Activated CD8-positive, alpha-beta memory T cell treated with anti-CD3 and anti-CD28 coated beads for 1 hour (primary cell): ENCODE measurements at regions not wholly inside any gene's neighbourhood (a gene's known extent, or its start where the extent isn't known, plus 50 kb on each side); places are given as distances from the start of the nearest gene placed in this dataset.

Experiments used
- DNase-seq, 2 donors: peaks; one replicate each; pipeline ENCODE4 v3.0.0-alpha.2; 2020; ENCODE audit warnings: low read depth in 1 of 2; ENCODE audit errors: extremely low read depth in 1 of 2

DNA sequence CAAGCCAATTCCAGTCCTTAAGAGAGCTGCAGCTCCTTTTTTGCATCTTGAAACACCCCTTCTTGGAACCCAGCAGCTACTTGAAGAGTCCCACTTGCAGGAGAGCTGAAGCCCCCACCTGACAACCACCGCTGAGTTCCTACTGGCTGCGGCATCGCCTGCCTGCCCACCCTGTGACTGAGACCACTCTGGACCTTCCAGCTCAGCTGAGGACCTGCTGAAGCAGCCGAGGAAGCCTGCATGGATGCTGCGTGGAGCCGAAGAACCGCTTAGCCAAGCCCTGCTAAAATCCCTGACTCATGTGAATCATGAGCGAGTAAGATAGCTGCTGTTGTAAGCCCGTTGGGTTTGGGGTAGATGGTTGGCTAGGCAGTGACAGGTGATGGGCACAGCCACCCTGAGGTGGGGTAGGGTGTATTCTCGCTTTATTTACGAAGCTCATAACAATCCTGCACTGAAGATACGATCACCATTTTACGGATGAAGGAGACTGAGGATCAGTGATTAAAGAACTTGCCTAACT, 78.4 kb downstream of the INHBB start:
- DNase-seq = no peak

DNA sequence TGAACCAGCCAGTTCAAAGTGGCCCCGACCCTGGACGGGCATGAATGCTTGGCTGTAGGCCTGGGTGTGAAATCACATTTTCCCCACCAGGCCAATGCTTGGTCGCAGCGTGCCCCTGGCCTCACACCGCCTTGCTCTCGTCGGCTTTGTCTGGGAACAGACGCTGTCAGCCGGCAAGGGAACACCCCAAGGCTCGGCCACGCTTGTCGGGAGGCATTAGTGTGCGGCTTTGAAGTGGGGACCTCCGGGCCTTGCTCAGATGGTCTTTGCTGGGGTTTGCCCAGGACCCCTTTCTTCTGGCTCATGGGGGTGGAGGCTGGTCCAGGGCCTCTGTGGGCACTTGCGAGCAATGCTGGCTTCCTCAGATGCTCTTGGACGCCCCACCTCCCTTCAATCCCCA, 79.1 kb downstream of the INHBB start:
- DNase-seq = no peak

DNA sequence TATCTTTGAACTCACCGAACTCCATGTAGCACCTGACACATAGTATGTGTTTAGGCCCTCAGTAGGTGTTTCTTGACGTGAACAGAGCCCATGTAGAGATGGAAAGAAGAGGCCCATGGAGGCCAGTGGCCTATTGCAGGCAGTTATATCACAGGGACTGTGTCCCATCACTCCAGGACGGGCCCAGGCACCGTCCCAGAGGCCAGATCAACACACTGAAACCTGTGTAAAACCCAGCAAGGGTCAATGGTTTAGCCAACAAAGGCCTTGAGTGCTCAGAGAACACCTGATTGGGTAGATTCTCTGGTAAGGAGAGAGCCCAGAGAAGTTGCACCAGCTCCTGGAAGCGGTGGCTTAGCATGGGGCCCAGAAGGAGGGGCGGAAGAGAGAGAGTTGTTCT, 82.8 kb downstream of the INHBB start:
- no peak for DNase-seq

DNA sequence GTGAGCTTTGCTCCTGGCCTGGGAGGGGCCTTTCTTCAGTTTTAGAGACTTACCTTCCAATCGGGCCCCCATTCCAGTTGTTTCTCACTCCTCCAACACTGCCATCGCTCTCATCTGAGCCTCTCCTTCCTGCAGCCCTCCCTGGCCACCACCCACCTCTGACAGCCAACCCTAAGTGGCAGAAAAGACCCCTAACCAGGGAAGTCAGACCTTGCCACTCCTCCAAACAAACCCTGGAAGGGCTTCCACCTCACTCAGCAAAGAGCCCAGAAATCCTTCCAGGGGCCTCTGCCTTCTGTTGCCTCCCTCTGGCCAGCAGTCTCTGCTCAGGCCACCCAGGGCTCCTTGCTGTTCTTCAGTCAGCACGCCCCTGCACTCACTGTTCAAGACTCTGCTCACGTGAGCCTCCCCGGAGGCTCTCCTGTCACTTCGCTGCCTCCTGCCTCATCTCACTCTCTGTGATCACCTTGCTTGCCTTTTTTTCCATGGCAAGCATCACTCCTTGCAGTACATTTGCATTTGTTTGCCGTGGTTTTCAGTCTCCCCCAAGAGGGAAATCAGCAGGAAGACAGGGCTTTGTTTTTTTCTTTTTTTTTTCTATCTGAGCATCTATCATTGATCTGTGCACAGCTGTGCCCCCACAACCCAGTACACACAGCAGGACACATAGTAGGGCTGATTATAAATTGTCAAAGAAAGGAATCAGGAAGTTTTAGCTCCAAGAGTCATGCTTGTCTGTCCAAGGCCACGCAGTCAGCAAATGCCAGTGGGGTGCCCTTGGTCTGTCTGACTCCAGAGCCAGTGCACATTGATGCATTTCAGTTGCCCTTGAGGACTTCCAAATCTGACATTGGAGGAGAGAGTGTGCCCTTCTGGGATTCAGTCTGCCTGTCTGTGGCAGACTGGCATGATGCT, 83.9 kb downstream of the INHBB start:
- DNase-seq = no peak

DNA sequence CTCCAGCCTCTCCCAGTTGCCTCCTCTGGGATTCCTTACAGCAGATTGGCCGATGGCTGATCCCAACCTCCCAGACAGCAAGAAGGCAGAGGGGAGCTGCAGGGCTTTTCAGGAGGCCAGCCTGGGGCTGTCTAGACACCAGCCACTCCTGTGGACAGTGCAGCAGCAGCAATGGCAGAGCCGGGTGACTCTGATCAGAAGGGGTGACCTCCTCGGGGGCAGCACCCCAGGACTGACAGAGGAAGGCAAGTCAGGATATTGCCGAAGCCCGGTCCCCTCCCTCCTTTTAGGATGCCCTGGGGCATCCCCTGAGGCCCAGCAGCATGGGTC, 84.5 kb downstream of the INHBB start:
- DNase-seq = no peak

DNA sequence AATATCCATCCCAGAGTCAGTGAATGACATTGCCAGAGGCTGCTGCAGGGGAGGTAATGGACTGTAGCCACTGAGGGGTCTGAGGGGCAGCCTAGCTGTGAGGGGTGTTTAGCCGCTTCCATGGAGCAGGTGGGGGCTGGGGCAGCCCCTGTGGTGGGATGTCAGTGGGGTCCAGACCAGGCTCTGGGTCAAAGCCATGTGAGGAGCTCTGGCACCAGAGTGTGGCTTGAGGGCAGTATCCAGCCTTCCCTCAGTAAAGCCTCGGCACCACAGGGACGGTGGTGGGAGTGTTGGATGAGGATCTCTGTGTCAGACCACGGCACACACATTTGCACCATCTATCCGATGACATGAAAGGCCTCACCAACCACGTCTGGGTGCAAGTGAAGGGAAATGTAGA, 85.0 kb downstream of the INHBB start:
- DNase-seq = no peak

DNA sequence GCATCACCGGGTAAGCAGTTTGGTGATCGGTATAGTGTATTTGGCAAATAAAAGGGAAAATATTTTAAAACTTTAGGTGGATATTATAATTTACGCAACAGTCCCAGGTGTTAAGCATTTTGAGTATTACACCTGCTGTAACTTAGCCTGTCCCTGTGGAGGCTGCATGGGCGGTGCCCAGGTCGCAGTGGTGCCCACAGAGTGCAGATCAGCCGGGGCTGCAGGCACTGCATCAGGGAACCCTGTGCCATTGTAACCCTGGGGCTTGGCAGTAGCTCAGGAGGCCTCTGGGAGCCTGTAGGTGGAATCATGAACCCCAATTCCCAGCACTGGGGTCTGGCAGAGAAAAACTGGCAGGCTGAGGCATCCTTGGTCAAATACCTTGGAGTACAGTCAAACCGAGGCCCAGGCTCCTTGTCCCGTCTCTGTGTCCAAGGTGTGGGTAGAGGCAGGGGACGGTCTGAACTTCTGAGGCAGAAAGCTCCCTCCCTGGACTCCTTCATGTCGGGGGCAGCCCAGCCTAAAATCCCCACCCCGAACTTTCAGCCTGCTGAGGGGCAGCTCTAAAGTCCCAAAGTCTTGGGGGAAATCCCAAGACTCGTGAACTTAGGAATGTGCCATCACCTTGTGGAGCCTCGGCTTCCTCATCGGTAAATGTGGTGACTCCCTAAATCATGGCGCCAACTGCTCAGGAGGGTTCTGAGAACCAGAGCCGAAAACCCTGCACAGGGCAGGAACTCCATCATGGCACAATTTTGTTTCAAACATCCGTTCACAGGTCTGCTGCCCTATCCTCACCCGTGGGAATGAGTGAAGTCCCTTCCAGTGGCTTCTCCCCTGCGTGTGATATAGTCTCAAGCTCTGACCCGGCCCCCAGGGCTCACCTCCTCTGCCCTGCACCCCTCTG, 85.7 kb downstream of the INHBB start:
- no peak for DNase-seq

DNA sequence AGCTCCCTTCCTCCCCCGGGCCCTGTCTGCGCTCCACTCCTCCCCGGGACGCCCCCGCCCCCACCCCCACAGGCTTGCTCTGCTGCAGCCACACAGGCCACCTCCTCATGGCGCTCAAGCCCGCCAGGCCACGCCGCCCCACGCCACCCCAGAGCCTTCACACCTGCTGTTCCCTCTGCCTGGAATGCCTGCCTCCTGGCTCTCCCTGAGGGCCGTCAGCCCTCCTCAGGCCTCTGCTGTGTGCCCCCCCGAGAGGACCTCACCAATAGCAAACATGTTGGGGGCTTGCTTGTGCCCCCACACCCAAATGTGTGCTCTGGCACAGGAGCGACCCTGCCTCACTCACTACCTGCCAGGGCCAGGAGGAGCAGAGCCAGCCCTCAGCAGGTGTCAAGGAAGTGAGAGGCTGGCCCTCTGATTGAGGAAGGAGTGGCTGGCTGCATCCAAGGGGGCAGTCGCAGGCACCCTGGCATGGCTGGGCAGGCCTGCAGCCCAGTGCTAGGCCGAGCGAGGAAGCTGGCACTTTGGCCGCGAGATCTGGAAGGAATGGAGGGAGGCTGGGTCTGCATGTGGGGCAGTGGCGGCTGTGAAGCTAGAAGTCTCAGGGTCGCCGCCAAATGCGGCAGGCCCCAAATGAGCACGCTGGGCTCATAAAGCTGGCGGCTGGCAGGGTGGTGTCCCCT, 86.5 kb downstream of the INHBB start:
- no peak for DNase-seq

DNA sequence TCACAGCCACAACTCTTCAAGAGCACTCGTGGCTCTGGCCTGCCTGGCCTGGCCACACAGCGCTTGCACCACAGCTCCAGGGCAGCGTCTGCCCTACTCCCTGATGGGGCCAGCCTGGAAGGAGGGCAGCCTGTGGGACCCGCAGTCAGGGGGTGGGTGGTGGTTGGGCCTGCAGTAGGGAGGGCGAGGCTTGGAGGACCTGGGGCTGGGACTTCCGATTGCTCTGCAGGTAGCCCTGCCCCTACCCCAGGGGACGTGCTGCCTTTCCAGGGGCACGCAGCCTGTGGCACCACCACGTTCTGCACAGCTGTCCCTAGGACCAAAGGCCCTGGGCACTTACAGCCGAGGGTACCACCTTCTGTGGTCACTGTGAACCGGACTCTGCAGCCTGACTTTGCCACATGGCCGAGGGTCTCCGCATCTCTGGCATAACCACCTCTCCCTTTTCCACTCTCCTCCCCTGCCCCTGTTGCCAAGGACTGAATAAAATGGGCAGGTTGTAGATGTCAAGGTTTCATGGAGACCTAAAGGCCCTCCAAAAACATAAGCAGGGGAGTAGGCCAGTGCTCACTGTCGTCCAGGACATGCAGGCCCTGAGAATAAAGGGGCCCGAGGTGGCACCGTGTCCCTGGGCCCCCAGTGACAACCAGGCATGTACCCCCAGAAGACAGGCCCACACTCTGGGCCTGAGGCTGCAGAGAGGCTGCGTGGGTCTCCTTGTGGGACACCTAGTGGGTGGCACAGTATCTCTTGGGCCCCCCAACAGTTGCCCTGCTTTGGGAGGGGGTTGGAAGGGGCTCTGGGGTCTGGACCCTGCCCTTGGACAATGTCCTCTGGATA, 87.3 kb downstream of the INHBB start:
- DNase-seq = no peak

DNA sequence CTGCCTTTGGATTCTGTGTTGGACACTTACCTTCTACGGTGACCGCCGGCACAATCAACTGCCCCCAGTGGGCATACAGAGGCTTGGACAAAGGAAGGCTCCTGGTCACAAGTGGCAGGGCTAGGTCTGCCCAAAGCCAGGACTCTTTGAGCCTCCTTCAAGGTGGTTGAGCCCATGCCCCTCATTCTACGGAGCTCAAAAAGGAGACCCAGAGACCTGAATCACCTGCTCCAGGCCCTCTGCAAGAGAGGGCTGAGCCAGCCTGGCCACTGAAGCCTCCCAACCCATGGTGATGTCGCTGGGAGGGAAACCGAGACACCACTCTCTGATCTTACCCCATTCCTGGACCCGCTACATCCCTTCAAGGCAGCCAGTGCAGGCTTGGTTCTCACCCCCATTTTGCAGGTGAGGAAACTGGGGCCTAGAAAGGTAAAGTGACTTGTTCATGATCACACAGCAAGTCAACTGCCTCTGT, 87.9 kb downstream of the INHBB start:
- DNase-seq = no peak

DNA sequence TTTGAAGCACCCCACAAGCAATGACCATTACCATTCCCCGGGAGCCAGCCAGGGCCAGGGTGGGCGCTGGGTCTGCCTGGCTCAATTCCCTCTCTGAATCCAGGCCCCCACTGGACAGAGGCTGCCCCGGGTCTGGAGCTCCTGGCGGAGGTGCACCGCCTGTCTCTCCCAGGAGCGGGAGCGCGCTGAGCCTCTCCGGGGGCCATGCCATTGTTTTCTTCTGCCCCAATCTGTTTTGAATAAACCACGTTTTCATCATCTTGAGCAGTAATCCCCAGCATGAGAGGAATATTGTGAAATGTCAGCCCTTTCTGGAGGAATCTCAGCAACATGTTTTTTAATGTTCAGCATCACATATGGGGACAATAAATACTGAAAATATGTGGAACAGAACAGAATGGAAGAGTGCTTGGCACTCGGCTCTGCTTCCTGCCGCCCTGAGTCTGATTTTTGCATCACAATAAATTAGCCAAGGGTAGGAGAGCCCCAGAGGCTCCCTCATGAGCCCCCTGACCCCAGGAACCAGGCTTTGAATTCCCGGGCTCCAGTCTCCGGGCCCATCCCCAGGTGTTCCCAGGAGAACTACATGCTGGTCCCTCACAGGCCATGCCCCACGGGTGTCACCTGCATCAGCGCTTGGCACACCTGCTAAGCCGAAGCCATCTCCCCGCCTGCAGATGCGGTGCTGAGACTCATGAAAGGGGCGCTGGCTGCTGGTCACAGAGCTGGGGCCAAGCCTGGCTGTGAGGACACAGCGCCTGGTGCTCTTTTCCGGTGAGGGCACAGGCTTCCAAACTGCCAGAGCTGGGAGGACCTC, 88.8 kb downstream of the INHBB start:
- DNase-seq = no peak

DNA sequence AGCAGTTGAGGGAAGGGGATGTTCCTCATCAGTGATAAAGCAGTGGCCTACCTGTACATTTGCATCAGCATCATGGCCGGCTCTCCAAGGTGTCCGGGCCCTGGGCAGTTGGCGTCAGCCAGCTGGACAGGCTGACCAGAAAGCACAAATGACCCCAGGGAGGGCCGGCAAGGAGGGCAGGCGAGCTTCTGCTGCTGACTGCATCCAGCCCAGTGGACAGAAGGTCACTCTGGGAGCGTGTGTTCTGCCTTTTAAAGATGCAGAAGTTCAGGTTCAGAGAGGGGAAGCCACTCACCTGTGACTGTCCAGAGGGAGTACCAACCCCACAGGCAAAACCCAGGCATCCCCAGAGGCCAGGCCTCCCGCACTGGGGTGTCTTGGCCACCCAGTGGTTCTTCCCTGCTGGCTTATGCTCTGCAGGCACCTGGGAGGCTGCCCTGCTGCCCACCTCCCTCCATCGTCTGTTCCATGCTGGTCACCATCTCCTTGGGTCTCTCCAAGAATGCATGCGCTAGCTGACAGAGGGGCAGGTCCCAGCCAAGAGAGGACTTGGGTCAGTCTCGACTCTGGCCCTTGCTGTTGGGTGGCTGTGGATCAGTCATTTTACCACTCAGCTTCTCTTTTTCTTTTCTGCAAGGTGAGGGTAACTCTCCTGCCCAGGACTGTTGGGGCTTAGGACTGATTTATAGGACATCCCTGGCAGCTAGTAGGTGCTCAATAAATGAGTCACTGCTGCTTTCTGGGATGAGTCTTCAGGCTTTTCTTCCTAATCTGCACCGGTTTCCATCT, 89.9 kb downstream of the INHBB start:
- no peak for DNase-seq

DNA sequence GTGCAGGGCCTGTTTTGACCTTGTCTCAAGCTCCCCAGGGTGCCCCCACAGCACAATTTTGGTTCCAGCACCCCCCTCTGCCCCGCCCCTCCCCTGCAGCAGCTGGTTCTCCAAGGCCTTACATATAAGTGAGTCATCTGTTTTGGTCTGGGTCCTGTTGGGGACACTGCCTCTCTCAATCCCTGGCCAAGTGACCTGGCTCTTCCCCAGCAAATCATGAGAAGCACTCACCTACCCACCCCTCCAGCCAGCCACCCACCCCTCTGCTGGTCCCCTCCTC, 90.5 kb downstream of the INHBB start:
- no peak for DNase-seq

DNA sequence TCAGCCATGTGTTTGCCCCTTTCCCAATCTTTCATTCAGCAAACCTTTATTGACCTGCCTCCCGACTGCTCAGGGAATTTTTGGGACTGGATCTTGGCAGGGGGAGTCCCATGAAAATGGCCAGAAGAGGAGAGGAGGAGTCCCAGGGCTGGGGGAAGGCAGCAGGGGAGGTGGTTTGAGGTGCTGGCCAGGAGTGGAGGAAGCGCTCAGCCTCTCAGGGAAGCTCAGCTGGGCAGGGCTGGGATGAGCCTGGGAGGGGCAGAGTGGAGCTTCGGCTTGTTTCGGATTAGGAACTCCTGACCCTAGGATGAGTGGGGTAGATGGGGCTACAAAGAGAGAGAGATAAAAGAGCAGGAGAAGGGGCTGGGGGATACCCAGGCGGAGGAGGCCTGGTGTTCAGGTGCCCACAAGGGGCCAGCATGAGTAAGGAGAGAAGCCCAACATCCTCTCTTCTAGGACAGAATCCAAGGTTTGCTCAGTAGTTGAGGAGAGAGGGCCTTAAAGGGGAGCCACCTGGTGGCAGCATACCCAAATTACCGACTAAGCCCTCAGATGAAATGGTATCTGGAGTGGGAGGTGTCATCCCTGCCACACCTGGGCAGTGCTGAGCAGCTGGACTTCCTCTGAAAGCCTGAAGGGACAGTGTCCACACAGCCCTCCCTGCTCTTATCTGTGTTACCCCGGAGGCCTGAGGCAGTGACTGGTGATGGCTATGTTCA, 91.1 kb downstream of the INHBB start:
- no peak for DNase-seq

DNA sequence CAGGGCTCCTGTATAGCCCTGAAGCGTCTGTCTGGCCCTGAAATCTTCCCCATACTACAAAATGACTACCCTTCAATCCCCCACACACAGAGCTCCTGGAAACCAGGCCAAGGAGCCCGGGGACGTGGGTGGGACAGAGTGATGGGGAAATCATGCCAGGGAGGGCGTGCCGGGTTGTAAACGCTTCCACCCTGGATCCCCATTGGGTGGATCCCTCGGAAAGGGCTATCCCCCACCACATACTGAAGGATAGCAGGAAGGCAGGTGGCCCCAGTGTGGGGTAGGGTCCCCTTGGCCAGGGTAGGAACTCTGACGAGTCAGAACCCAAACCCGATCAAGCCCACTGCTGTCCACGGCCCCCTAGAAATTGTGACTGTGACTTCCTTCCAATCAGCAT, 91.7 kb downstream of the INHBB start:
- no peak for DNase-seq

DNA sequence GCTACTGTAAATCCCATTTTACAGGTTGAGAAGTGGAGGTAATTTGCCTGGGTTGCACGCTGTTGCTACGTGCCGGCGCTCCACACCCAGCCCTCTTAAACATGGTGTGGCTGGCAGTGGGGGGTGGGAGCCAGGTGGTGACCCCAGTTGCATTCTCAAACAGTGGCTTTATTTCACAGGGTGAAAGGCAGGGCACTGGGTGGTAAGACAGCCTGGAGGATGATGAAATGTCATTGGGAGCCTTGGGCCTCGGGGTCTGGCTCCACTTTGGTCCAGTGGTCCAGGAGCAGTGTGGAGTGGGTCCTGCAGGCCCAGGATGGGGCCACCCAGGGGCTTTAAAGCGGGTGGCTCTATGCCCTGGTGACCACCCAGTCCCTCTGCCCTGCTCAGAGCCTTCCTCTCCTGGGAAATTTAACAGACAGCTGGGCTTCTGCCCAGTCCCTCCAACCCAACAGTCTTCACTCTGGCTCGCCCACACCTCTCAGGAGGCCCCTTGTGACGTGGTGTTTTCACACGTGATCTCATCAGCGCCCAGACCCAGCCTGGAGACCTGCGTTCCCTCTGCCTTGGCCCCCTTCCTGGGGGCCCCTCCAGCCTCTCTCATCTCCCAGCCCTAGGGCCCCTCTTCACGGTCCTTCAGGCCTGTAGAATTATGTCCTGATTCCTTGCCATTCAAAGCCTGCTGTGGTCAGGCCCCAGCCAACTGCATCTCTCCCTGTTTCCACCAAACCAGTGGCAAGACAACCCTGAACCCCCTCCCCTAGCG, 92.5 kb downstream of the INHBB start:
- no peak for DNase-seq

DNA sequence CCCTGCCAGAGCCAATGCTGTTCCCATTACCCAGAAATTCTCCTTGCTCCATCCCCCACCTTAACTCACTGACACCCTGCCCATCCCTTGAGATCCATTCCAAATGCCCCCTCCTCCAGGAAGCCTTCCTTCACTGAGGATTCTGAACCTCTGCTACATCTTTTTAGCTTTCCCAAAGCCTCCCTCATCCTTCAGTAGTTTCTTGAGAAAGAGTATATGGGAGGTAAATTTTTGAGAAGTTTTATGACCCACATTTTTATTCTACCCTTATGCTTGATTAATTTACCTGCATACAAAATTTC, 93.1 kb downstream of the INHBB start:
- DNase-seq = no peak
